Sigmoid colon (tissue), 6 donors: ENCODE measurements at regions not wholly inside any gene's neighbourhood (a gene's known extent, or its start where the extent isn't known, plus 50 kb on each side); places are given as distances from the start of the nearest gene placed in this dataset.

Source experiments
- DNase-seq: peaks from one replicate; pipeline ENCODE4 v3.0.0-alpha.2; 2019
- H3K27ac ChIP-seq, 4 donors: fragments of 200-600 bp; sonication (generic); one replicate each; pipeline ENCODE4 v1.5.1; 2016 to 2019; ENCODE audit warnings: mild to moderate bottlenecking in 1 of 4
- H3K27me3 ChIP-seq, 3 donors: fragments of 200-600 bp; sonication (generic); one replicate each; pipeline ENCODE4 v1.5.1; 2019; ENCODE audit warnings: mild to moderate bottlenecking in 1 of 3
- H3K36me3 ChIP-seq, 4 donors: fragments of 200-600 bp; sonication (generic); one replicate each; pipeline ENCODE4 v1.5.1; 2016 to 2019
- H3K4me1 ChIP-seq, 4 donors: fragments of 200-600 bp; sonication (generic); one replicate each; pipeline ENCODE4 v1.5.1; 2017 to 2019
- H3K4me3 ChIP-seq, 4 donors: fragments of 200-600 bp; sonication (generic); one replicate each; pipeline ENCODE4 v1.5.1; 2017 to 2019; ENCODE audit warnings: mild to moderate bottlenecking in 2 of 4, moderate library complexity in 1 of 4
- H3K9me3 ChIP-seq, 4 donors: fragments of 200-600 bp in 3 of 4; sonication (generic) in 3 of 4; one replicate each; pipeline versions ENCODE4 v1.5.1 to v1.6.1; 2013 to 2019
- EP300 ChIP-seq, 4 donors: sonication (generic); formaldehyde crosslinking; IDR thresholded peaks; one replicate each; pipeline ENCODE4 v1.6.1; 2017; ENCODE audit warnings: antibody characterized with exemption in 4 of 4
- POLR2A ChIP-seq, 2 donors: fragments of 450-650 bp; IDR thresholded peaks; one replicate each; pipeline ENCODE4 v1.6.1; 2016; ENCODE audit warnings: antibody characterized with exemption in 2 of 2, mild to moderate bottlenecking in 2 of 2, moderate library complexity in 2 of 2
- POLR2AphosphoS5 ChIP-seq, 4 donors: sonication (generic); formaldehyde crosslinking; IDR thresholded peaks; one replicate each; pipeline ENCODE4 v1.6.1; 2017; ENCODE audit warnings: antibody characterized with exemption in 4 of 4
- WGBS, 2 donors: extraction: QIAGEN DNeasy Blood & Tissue Kit; methylation state at CpG; one replicate each; pipeline ENCODE4 v1.1.7; 2013; 5-methylcytosine and 5-hydroxymethylcytosine counted together
- intact Hi-C: fragments of 100-400 bp; cut with DNase I; formaldehyde crosslinking; loops from one replicate; pipeline ENCODE4 v1.15.1; 2023
- TF ChIP-seq, protein P1 (sequence below), 4 experiments: fragments of 450-650 bp in 3 of 4; fragments of 200-600 bp in 1 of 4; IDR thresholded peaks; one replicate each; pipeline ENCODE4 v1.5.1; 2016 to 2019; ENCODE audit warnings: antibody characterized with exemption in 4 of 4, mild to moderate bottlenecking in 3 of 4, moderate library complexity in 2 of 4
- donor health status: healthy with polysubstance abuse.
- donor health status: healthy.

DNA sequence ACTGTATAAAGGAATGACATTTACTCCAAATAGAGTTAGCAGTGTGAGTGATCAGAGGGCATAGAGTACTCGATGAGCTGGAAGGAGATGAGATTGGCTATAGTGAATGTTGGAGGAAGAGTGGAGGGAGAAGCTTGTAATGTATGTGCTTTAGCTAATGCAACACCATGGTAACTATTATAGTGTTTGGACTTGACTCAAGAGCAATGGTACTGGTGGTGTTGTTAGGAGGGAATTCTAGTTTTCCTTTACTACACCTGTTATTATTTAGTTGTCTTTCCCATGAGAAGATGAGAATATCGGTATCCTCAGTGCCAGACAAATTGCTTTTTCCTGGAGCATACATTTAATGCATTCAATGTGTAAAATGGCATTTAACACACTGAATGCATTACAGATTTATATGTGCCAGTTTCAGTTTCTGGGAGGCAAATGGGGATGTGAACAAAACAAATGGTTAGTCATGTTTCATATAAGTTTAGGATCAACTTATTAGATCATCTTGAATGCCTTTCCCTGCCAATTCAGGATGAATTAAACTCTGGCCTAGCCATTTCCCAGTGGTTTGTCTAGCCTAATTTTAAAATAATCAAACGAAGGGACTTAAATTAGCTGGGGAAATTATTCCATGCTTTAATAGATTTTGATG lies 291.1 kb upstream of the ADAMTS5 start:
- WGBS, 2 donors: 58 to 72% methylated on average over 3 of the region's 3 CpGs
- no peak overlapping the region for H3K27ac ChIP-seq
- TF ChIP-seq POLR2A (IDR thresholded peaks at IDR 0.05) (no peak), POLR2AphosphoS5 (IDR thresholded peaks at IDR 0.05) (no peak), EP300 (IDR thresholded peaks at IDR 0.05) (no peak)
- TF ChIP-seq, protein P1, sequence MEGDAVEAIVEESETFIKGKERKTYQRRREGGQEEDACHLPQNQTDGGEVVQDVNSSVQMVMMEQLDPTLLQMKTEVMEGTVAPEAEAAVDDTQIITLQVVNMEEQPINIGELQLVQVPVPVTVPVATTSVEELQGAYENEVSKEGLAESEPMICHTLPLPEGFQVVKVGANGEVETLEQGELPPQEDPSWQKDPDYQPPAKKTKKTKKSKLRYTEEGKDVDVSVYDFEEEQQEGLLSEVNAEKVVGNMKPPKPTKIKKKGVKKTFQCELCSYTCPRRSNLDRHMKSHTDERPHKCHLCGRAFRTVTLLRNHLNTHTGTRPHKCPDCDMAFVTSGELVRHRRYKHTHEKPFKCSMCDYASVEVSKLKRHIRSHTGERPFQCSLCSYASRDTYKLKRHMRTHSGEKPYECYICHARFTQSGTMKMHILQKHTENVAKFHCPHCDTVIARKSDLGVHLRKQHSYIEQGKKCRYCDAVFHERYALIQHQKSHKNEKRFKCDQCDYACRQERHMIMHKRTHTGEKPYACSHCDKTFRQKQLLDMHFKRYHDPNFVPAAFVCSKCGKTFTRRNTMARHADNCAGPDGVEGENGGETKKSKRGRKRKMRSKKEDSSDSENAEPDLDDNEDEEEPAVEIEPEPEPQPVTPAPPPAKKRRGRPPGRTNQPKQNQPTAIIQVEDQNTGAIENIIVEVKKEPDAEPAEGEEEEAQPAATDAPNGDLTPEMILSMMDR (IDR thresholded peaks at IDR 0.05): no peak

DNA sequence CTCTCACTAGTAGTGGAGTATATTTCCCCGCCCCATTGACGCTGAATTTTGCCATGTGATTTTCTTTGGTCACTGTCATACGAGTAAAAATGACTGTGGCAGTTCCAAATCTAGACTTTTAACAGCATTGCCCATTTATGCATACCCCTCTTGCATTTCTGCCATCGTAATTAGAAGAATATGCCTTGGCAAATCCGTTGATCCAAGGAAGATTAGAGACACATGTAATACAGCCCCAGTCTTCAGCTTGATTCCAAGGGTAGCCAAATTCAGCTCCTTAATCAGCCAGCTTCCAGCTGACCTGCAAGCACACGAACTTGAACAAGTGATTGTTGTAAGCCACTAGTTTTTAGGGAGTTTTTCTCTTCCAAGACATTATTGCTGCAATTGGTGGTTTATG lies 290.3 kb upstream of the ADAMTS5 start:
- 57 to 75% methylated on average over 6 of the region's 6 CpGs for WGBS, 2 donors
- DNase-seq: no peak
- Histone ChIP-seq H3K9me3 (no peaks in the 10 kb centered on the region), H3K4me1 (no peaks in the 10 kb centered on the region), H3K36me3 (no peaks in the 10 kb centered on the region), H3K27me3 (no peaks in the 10 kb centered on the region), H3K27ac (no peak overlapping the region), H3K4me3 (no peak overlapping the region)
- intact Hi-C loops: no loop called here
- TF ChIP-seq, protein P1 (IDR thresholded peaks at IDR 0.05): no peak
- TF ChIP-seq EP300 (IDR thresholded peaks at IDR 0.05) (no peak), POLR2AphosphoS5 (IDR thresholded peaks at IDR 0.05) (no peak), POLR2A (IDR thresholded peaks at IDR 0.05) (no peak)

More for the DNA sequence above, 291.1 kb upstream of the ADAMTS5 start:
- intact Hi-C loops: no loop called here
- Histone ChIP-seq H3K4me3 (no peak overlapping the region), H3K36me3 (no peaks in the 10 kb centered on the region), H3K27me3 (no peaks in the 10 kb centered on the region), H3K4me1 (no peaks in the 10 kb centered on the region), H3K9me3 (no peaks in the 10 kb centered on the region)
- no peak for DNase-seq

DNA sequence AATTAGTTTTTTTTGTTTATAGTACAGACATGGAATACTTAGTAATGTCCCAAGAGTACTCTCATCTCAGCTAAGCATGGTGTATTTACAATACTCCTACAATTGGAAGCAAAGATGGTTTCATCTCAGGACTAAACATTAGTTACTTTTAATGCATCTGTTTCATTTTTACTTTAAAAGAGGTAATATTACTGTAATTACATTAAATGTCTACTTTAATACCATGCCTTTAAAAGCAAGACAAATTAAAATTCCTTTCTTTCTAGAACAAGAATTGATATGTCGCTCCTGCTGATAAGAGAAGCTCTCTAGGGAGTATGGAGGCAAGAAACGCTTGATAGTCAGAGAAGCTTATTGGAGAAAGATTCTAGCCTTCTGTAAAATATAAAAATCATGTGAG lies 284.9 kb upstream of the ADAMTS5 start:
- DNase-seq: no peak
- no peaks in the 10 kb centered on the region for H3K27me3 ChIP-seq
- H3K4me3 ChIP-seq: no peak overlapping the region
- H3K27ac ChIP-seq: no peak overlapping the region
- H3K9me3 ChIP-seq: no peaks in the 10 kb centered on the region
- 91% methylated on average over 2 of the region's 2 CpGs for whole genome bisulfite sequencing, 2 donors
- no peaks in the 10 kb centered on the region for H3K4me1 ChIP-seq
- intact Hi-C loops: no loop called here
- no peaks in the 10 kb centered on the region for H3K36me3 ChIP-seq
- TF ChIP-seq POLR2AphosphoS5 (IDR thresholded peaks at IDR 0.05) (no peak), EP300 (IDR thresholded peaks at IDR 0.05) (no peak), POLR2A (IDR thresholded peaks at IDR 0.05) (no peak)
- TF ChIP-seq, protein P1 (IDR thresholded peaks at IDR 0.05): no peak

DNA sequence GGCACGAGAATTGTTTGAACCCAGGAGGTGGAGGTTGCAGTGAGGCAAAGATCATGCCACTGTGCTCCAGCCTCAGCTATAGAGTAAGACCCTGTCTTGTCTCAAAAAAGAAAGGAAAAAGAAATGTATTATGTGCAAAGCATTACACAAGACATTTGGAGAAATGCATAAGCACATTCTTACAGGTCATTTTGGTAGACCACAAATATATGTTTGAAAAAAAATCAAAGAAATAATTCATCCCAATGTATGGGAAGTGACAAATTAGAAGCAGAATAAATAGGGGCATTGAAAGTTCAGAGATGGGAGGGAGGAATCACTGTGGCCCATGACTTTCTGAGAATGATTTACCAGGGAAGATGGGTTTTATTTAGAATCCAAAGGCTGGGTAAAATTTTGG lies 283.5 kb upstream of the ADAMTS5 start:
- TF ChIP-seq EP300 (IDR thresholded peaks at IDR 0.05) (no peak), POLR2AphosphoS5 (IDR thresholded peaks at IDR 0.05) (no peak), POLR2A (IDR thresholded peaks at IDR 0.05) (no peak)
- TF ChIP-seq, protein P1 (IDR thresholded peaks at IDR 0.05): no peak
- H3K27ac ChIP-seq: no peak overlapping the region
- 79 to 90% methylated on average over 1 of the region's 1 CpG for WGBS, 2 donors
- intact Hi-C loops: no loop called here
- no peaks in the 10 kb centered on the region for H3K9me3 ChIP-seq
- no peaks in the 10 kb centered on the region for H3K4me1 ChIP-seq
- H3K4me3 ChIP-seq: no peak overlapping the region
- H3K36me3 ChIP-seq: no peaks in the 10 kb centered on the region
- DNase-seq: no peak
- no peaks in the 10 kb centered on the region for H3K27me3 ChIP-seq

DNA sequence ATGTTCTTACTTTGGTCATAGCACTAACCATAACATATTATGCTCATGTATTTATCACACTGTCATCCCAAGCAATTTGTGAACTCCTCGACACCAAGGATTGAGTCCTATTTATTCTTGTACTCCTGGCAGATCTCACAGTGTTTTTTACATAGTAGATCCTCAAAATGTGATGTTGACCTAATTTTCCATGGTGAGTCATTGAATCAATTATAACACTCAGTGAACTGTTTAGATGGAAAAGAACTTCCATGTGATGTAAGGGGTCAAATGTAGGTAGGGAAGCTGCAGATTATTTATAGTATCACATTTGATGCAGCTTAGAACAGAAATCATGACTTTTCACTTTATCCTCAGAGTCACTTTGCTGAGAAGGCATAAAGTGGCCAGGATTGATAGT lies 281.9 kb upstream of the ADAMTS5 start:
- intact Hi-C loops: no loop called here
- Histone ChIP-seq H3K4me1 (no peaks in the 10 kb centered on the region), H3K27me3 (no peaks in the 10 kb centered on the region), H3K4me3 (no peak overlapping the region), H3K27ac (no peak overlapping the region), H3K9me3 (no peaks in the 10 kb centered on the region), H3K36me3 (no peaks in the 10 kb centered on the region)
- TF ChIP-seq, protein P1 (IDR thresholded peaks at IDR 0.05): no peak
- TF ChIP-seq POLR2AphosphoS5 (IDR thresholded peaks at IDR 0.05) (no peak), POLR2A (IDR thresholded peaks at IDR 0.05) (no peak), EP300 (IDR thresholded peaks at IDR 0.05) (no peak)
- 58 to 71% methylated on average over 1 of the region's 1 CpG for WGBS, 2 donors
- no peak for DNase-seq
